Activated CD4-positive, alpha-beta T cell treated with anti-CD3 and anti-CD28 coated beads for 24 hours (primary cell): ENCODE measurements at regions not wholly inside any gene's neighbourhood (a gene's known extent, or its start where the extent isn't known, plus 50 kb on each side); places are given as distances from the start of the nearest gene placed in this dataset.
"Not testable (repeated sequence)": the region's sequence is repeated elsewhere in the genome, so short reads cannot be mapped to it uniquely, and the experiment has no call there.

ENCODE experiments used
- DNase-seq, 2 donors: peaks; one replicate each; pipeline ENCODE4 v3.0.0-alpha.2; 2020; ENCODE audit warnings: low read depth in 2 of 2

DNA sequence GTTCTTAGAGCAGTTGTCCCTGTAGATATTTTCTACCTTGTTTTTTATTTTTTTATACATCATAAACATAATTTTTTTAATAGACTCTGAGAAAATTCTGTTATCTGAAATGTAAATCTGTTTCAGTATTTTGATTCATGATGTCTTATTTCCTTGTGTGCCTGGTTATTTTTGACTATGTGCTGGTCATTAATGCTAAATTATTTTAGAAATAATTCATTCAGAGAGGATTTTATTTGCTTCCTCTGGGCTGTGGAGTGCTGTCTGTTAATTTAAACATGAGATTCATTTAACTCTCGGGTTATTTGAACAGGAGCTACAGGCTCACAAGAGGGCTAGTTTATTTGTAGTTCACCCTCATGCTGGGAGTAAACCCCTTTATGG is 124.3 kb upstream of the PITX1 start:
- DNase-seq: no peak

- DNase-seq: no peak
Observed at GRCh38 chr5:135157421-135158313, 123.6 kb upstream of the PITX1 start.

- no peak for DNase-seq
Observed at GRCh38 chr5:135156715-135157404, 122.8 kb upstream of the PITX1 start.

- no peak for DNase-seq
Observed at GRCh38 chr5:135156337-135156714, 122.3 kb upstream of the PITX1 start.

GRCh38 chr5:135155616-135156214 is 121.7 kb upstream of the PITX1 start:
- no peak for DNase-seq

GRCh38 chr5:135154961-135155360 is 120.9 kb upstream of the PITX1 start:
- no peak for DNase-seq

DNA sequence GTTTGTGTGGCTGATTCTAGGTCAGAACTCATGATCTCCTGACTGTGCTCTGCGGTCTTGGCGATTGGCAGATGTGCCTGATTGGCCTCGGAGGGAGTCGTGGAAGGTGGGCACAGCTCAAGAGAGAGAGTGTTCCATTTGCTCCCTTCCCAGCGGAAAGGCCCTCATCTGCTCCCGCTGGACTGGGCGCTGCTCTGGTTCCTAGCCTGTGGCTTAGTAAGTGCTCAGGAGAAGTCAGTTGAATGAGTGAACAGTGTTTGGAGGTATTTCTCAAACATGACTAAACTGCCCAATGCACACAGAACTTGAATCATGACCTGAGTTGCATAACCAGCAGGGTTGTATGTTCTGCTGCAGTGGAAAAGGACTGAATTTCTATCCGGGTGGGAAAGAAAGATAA is 120.2 kb upstream of the PITX1 start:
- DNase-seq: no peak

DNA sequence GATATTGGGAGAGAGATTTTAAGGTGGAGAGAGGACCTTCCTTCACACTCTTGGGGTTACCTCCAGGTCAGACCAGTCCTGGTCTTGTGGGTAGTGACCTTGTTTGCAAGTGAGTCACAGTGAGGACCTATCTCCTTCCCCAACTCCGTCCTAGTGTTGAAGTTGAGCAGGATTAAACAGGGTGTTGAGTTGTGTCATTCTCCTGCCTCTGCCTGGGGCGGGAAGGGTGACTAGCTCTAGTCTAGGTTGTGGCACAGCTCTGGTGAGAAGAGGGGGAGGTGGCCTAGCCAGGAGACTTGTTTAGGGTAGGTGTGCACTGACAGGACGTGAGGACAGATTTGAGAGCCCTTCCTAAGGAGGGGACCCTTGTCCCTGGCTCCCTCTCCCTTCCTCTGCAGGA is 119.6 kb upstream of the PITX1 start:
- DNase-seq: no peak

- DNase-seq: no peak
Observed at GRCh38 chr5:135153259-135153658, 119.2 kb upstream of the PITX1 start.

GRCh38 chr5:135151660-135152059 is 117.6 kb upstream of the PITX1 start:
- DNase-seq: not testable (repeated sequence)

- DNase-seq: no peak
Observed at GRCh38 chr5:135151256-135151655, 117.2 kb upstream of the PITX1 start.

GRCh38 chr5:135150767-135151166 is 116.7 kb upstream of the PITX1 start:
- no peak for DNase-seq

- DNase-seq: no peak
Observed at GRCh38 chr5:135149956-135150723, 116.1 kb upstream of the PITX1 start.

DNA sequence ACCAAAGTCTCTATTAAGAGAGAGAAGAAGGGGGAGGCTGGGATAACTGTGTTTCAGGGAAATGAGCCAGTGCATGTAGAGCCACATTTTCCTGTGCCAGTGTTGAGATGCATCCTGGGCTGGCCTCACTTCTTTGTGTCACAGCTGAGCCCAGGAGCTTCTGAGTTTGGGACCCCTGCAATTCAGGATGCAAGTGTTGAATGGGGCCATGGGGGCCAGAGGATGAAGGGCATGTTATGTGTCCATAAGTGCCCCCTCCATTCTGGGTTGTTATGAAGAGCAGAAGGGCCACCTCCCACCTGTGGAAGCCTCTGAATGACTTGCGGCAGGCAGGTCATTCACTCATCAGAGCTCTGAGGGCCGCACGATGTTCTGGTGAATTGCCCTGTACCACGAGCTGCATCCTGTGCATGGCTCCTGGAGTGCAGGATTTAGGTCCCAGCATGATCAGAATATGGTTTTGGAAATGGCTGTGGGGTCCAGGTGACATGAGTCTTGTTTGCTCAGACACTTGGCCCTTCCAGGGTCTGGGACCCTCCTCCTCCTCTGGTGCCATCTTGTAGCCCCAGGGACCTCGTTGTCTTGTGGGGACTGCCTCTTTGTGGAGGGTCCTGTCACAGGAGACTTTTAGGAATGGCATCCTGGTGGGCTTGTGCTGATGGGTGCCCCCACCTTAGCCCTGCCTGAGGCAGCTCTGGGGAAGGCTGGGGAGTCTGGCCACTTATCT is 115.4 kb upstream of the PITX1 start:
- no peak for DNase-seq

DNA sequence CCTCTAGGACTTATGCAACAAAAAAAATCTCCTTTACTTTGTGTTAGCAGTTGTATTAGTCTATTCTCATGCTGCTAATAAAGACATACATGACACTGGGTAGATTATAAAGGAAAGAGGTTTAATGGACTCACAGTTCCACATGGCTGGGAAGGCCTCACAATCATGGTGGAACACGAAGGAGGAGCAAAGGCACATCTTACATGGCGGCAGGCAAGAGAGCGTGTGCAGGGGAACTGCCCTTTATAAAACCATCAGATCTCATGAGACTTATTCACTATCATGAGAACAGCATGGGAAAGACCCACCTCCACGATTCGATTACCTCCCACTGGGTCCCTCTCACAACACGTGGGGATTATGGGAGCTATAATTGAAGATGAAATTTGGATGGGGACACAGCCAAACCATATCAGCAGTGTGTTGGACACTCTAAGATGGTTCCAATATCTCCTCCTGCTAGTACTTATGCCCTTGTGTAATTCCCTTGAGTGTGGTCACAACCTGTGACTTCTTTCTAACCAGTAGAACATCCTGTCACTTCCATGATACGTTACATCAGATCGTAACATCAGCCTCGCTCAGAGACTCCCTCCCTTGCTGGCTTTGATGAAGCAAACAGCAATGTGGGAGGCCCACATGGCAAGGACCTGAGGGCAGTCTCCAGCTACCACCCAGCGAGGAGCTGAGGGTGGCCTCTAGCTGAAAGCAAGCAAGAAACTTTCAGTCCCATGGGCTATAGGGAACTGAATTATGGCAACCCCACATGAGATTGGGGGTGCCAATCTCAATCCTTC is 113.5 kb upstream of the PITX1 start:
- DNase-seq: no peak

DNA sequence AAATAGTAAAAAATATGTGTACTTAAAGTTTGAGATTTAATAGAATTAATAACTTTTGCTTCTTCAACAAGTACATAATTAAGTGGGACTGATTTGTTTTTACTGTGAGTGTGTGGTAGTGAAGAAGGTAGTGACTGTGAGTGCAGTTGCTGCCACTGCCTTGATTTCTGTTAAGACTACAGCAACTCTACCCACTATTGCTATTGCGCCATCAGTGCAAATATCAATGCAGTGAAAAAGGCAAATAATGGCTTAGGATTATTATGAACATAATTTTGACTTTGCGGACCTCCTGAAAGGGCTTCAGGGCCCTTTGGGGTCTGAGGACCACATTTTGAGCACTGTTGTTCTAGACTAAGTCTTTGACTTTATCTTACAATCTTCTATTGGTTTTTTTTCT is 112.0 kb upstream of the PITX1 start:
- DNase-seq: no peak

GRCh38 chr5:135143682-135144081 is 109.7 kb upstream of the PITX1 start:
- DNase-seq: not testable (repeated sequence)

DNA sequence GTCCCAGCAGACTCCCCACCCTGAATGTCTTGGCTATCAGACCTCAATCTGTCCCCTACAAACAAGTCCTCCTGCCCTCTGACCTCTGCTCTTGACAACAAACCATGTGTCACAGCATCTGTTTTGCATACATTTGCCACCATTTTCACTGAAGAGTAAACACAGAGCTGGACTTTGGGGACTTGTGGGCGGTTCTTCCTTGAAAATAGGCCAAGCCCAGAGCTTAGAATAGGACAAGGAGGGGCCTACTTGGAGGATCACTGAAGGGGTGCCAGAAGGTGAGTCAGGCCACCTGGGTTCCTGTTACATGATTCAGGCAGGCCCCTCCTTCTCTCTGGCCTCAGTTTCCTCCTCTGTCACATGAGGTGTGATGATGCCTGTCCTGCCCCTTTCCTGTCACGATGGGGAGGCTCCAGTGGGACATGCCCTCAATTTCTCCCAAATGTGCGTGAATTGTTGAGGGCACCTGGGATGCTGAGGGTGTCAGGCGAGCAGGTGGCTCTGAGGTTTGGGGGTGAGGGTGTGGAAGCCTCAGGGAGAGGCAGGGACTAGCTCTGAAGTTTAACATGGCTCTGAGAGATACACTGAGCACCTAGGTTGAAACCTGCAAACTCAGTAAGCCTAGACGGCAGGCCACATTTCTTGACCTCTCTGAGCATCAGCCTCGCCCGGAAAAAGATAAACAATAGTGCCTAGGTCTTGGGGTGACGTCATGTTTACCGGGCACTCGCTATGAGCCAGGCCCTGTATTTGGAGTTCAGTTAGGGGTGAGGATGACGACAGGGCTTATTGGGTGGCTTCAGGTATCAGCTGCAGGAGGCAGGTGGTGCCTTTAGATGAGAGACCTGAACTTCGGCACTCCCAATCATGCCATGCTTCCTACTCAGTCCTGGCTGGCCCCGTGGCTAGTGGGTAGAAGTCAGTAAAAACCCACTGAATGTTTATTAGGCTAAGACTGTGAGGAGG is 107.6 kb upstream of the PITX1 start:
- DNase-seq: no peak

DNA sequence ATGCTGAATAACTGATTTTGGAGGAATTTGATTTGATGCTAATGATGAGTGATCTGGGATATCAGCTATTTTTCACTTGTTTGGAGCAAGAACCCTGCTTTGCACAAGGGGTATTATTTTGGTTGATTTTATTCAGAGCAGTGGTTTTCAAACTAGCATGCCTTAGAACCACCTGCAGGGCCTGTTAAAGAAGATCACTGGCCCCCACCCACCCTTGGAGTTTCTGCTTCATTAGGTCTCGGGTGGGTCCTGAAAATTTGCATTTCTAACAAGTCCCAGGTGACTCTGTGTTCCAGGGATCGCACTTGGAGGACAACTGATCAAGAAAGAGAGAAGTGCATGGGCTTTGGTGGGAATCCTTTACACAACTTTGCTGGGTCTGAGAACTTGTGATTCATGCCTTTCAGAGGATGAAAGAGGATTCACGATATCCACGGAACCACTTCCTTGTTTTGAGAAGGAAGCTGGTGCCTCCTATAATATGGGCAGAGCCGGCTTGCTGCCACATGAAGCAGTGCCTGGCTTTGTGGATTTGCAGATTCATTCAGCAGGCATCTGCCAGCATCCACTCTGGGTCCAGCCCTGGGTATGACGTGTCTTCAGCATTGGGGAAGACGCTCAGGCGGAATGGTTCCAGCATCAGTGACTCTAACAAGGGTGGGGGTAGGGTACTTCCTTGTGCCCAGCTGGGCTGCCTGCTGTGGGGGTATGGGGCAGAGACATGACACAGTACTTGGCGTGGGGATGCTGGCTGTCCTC is 106.6 kb upstream of the PITX1 start:
- DNase-seq: no peak
